Suprapubic skin (tissue), 4 donors: ENCODE measurements at regions not wholly inside any gene's neighbourhood (a gene's known extent, or its start where the extent isn't known, plus 50 kb on each side); places are given as distances from the start of the nearest gene placed in this dataset.

Source experiments
- DNase-seq, 2 donors: peaks; one replicate each; pipeline ENCODE4 v3.0.0-alpha.2; 2019; ENCODE audit warnings: low spot score in 2 of 2
- H3K27ac ChIP-seq: fragments of 200-600 bp; sonication (generic); one replicate; pipeline ENCODE4 v1.5.1; 2019
- H3K27me3 ChIP-seq: fragments of 200-600 bp; sonication (generic); one replicate; pipeline ENCODE4 v1.5.1; 2019
- H3K36me3 ChIP-seq: fragments of 200-600 bp; sonication (generic); one replicate; pipeline ENCODE4 v1.5.1; 2019
- H3K4me1 ChIP-seq: fragments of 200-600 bp; sonication (generic); one replicate; pipeline ENCODE4 v1.5.1; 2019
- H3K4me3 ChIP-seq: fragments of 200-600 bp; sonication (generic); one replicate; pipeline ENCODE4 v1.5.1; 2019; ENCODE audit warnings: mild to moderate bottlenecking
- H3K9me3 ChIP-seq: fragments of 200-600 bp; sonication (generic); one replicate; pipeline ENCODE4 v1.5.1; 2019
- EP300 ChIP-seq: sonication (generic); formaldehyde crosslinking; IDR thresholded peaks from one replicate; pipeline ENCODE4 v1.6.1; 2017; ENCODE audit warnings: antibody characterized with exemption
- POLR2A ChIP-seq, 2 donors: fragments of 450-650 bp; IDR thresholded peaks; one replicate each; pipeline ENCODE4 v1.6.1; 2017; ENCODE audit warnings: antibody characterized with exemption in 2 of 2, mild to moderate bottlenecking in 2 of 2, moderate library complexity in 2 of 2
- POLR2AphosphoS5 ChIP-seq, 3 donors: sonication (generic); formaldehyde crosslinking; IDR thresholded peaks; one replicate each; pipeline ENCODE4 v1.6.1; 2017; ENCODE audit warnings: antibody characterized with exemption in 3 of 3
- WGBS: methylation state at CpG from one replicate; pipeline ENCODE4 v1.1.5; 2018; 5-methylcytosine and 5-hydroxymethylcytosine counted together
- TF ChIP-seq, protein P1 (sequence below), 2 donors: fragments of 200-600 bp in 1 of 2; fragments of 450-650 bp in 1 of 2; sonication (generic) in 1 of 2; IDR thresholded peaks; one replicate each; pipeline ENCODE4 v1.5.1; 2016 to 2019; ENCODE audit warnings: antibody characterized with exemption in 2 of 2, mild to moderate bottlenecking in 1 of 2, moderate library complexity in 1 of 2

DNA sequence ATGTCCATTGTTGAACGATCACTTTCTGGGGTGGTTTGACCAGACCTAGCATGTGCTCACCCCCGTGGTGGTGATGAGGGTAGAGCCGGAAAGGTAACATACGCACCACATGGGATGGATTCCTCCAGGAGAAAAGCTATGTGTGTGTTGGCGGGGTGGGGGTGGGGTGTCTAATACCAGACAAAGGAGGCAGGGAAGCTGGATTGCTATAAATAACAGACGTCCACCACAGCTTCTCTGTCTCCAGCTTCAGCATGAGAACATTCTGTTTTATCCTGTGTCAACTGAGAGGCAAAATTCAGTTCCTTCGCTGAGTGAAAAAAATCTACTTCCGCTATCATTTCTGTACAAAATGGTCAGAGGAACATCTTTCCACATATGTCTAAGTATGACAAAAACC lies 151.0 kb downstream of the PCSK1 start:
- Histone ChIP-seq H3K4me3 (no peak overlapping the region), H3K36me3 (no peaks in the 10 kb centered on the region), H3K27me3 (no peaks in the 10 kb centered on the region), H3K4me1 (peaks cover 8% of the 10 kb centered on the region), H3K27ac (no peak overlapping the region), H3K9me3 (no peaks in the 10 kb centered on the region)
- DNase-seq = no peak
- 94% methylated on average over 8 of the region's 8 CpGs for WGBS
- TF ChIP-seq, protein P1, sequence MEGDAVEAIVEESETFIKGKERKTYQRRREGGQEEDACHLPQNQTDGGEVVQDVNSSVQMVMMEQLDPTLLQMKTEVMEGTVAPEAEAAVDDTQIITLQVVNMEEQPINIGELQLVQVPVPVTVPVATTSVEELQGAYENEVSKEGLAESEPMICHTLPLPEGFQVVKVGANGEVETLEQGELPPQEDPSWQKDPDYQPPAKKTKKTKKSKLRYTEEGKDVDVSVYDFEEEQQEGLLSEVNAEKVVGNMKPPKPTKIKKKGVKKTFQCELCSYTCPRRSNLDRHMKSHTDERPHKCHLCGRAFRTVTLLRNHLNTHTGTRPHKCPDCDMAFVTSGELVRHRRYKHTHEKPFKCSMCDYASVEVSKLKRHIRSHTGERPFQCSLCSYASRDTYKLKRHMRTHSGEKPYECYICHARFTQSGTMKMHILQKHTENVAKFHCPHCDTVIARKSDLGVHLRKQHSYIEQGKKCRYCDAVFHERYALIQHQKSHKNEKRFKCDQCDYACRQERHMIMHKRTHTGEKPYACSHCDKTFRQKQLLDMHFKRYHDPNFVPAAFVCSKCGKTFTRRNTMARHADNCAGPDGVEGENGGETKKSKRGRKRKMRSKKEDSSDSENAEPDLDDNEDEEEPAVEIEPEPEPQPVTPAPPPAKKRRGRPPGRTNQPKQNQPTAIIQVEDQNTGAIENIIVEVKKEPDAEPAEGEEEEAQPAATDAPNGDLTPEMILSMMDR (IDR thresholded peaks at IDR 0.05) = no peak

DNA sequence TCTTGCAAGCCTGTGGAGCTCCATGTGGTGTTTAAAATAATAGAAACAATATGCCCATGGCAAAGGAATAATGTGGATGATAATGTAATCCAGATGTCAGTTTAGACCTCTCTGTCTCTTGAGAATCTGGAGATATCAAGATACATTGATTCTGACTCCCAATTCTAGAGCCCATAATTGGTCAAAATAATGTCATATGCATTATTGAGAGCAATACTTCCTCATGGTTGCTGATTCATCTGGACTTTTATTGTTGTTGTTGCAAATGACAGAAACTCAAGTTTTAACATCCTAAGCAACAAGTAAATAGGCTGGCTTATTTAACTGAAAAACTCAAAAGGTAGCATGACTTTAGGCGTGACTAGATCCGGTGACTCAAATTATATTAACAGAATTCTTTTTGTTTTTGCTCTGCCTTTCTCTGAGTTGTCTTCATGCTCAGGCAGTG lies 152.1 kb downstream of the PCSK1 start:
- H3K27me3 ChIP-seq = no peaks in the 10 kb centered on the region
- no peak for DNase-seq
- H3K9me3 ChIP-seq = no peaks in the 10 kb centered on the region
- H3K4me1 ChIP-seq = peaks cover 8% of the 10 kb centered on the region
- 64% methylated on average over 2 of the region's 2 CpGs for WGBS
- H3K36me3 ChIP-seq = no peaks in the 10 kb centered on the region
- H3K27ac ChIP-seq = no peak overlapping the region
- no peak overlapping the region for H3K4me3 ChIP-seq
- TF ChIP-seq, protein P1 (IDR thresholded peaks at IDR 0.05) = no peak
- no peak for TF ChIP-seq EP300
- TF ChIP-seq POLR2AphosphoS5 (IDR thresholded peaks at IDR 0.05) = no peak
- TF ChIP-seq POLR2A (IDR thresholded peaks at IDR 0.05) = no peak

GRCh38 chr5:96279801-96280542 lies 153.1 kb downstream of the PCSK1 start:
- Histone ChIP-seq H3K9me3 (no peaks in the 10 kb centered on the region), H3K36me3 (no peaks in the 10 kb centered on the region), H3K4me1 (peaks cover 8% of the 10 kb centered on the region), H3K27ac (no peak overlapping the region), H3K27me3 (no peaks in the 10 kb centered on the region), H3K4me3 (no peak overlapping the region)
- no peak for DNase-seq
- TF ChIP-seq POLR2A (IDR thresholded peaks at IDR 0.05) (no peak), EP300 (no peak), POLR2AphosphoS5 (IDR thresholded peaks at IDR 0.05) (no peak)
- TF ChIP-seq, protein P1 (IDR thresholded peaks at IDR 0.05) = no peak
- 80% methylated on average over 6 of the region's 6 CpGs for WGBS

DNA sequence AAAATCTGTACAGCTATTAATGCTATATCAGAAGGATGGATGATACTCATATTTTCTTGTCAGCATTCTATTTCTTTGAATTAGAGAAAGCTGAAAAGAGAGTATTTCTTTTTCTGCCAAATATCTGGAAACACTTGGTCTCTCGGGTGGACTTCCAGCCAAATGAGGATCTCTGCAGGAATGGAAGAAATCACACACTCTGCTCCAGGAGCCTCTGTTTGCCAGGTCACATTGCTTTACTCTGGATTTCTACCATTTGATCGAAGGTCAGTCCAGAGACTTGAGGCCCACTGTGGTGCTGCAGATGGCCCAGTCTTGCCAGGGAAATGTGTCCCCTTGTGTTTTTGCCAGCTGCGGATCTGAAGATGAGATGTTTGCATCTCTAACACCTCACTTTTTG lies 154.1 kb downstream of the PCSK1 start:
- H3K9me3 ChIP-seq = no peaks in the 10 kb centered on the region

DNA sequence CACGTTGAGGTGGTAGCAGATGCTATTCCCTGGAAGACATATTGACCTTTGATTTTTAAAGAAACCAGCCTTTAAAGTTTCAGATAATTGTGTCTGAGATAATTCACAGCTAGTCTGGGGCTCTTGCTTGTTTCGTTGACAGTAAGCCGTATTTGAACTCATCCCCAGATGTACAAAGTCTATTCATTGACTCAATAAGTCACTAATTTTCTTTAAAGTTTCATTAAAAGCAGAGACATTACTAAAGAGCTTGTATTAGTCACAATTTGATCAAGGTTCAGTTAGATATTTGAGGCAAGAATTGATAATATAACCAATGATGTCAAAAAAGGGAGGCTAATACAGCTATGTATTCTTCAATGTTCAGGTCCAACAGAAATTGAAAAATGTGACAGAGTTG lies 158.0 kb downstream of the PCSK1 start:
- no peak overlapping the region for H3K27ac ChIP-seq
- H3K9me3 ChIP-seq = no peaks in the 10 kb centered on the region
- TF ChIP-seq POLR2AphosphoS5 (IDR thresholded peaks at IDR 0.05) = no peak
- TF ChIP-seq, protein P1 (IDR thresholded peaks at IDR 0.05) = no peak
- no peak for TF ChIP-seq POLR2A (IDR thresholded peaks at IDR 0.05)
- TF ChIP-seq EP300 = no peak
- H3K36me3 ChIP-seq = no peaks in the 10 kb centered on the region
- no peaks in the 10 kb centered on the region for H3K27me3 ChIP-seq
- H3K4me3 ChIP-seq = no peak overlapping the region
- peaks cover 8% of the 10 kb centered on the region for H3K4me1 ChIP-seq
- WGBS = 88% methylated on average over 3 of the region's 3 CpGs
- no peak for DNase-seq

More for the DNA sequence above, 154.1 kb downstream of the PCSK1 start:
- no peak overlapping the region for H3K4me3 ChIP-seq
- 60% methylated on average over 3 of the region's 3 CpGs for WGBS
- DNase-seq = no peak
- no peaks in the 10 kb centered on the region for H3K36me3 ChIP-seq
- TF ChIP-seq, protein P1 (IDR thresholded peaks at IDR 0.05) = no peak
- no peak for TF ChIP-seq POLR2A (IDR thresholded peaks at IDR 0.05)
- no peak for TF ChIP-seq POLR2AphosphoS5 (IDR thresholded peaks at IDR 0.05)
- no peak for TF ChIP-seq EP300
- H3K4me1 ChIP-seq = peaks cover 8% of the 10 kb centered on the region
- no peaks in the 10 kb centered on the region for H3K27me3 ChIP-seq
- H3K27ac ChIP-seq = no peak overlapping the region
